COLO668 (cell line): ENCODE measurements at regions not wholly inside any gene's neighbourhood (a gene's known extent, or its start where the extent isn't known, plus 50 kb on each side); places are given as distances from the start of the nearest gene placed in this dataset.
A peak's percentile ranks its signal among the peaks of the same experiment; 100 is the strongest.

Source experiments
- DNase-seq: peaks from one replicate; lab custom pipeline; 2025; ENCODE audit not compliant: unreplicated experiment; lab: John Stamatoyannopoulos, UW

DNA sequence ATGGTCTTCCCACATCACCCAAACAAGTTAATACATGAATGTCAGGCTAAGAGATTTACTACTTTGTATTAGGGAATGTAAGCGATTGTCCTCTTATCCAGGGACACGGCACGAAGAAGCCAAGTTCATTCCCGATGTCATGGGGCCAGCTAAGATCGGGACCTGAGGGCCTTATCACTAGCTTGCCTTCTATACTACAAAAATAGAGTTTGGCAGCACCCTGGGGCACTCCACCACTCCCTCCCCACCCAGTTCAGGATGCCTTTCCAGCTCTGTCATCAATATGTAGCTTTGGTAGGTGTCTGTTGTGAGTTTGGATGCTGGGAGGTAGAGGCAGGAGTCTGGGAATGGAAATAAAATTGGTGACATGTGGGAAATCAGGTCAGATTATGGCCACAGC, 197.5 kb downstream of the ATG4C start:
- no peak for DNase-seq

- no peak for DNase-seq
Measured at GRCh38 chr1:62988867-62989266, 204.9 kb downstream of the ATG4C start.

- no peak for DNase-seq
Measured at GRCh38 chr1:62989497-62989896, 205.6 kb downstream of the ATG4C start.

DNA sequence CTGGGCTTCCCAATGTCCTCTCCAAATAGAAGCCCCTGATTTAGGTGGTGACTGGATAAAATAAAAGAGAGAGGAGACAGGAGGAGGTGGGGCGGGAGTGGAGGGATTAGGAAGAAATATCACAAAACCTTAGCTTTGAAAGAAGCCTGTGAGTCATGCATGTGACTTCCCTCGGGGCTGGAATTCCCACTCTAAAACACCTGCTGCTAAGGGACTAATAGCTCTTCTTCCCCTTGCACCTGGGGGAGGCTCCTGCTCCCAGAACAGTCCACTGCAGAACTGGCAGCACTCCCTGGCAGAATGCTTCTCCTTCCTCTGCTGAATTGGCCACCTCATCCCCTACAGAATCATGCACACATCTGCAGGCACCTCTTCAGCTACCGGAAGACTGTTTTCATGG, 207.2 kb downstream of the ATG4C start:
- DNase-seq, result peak; percentile 70

DNA sequence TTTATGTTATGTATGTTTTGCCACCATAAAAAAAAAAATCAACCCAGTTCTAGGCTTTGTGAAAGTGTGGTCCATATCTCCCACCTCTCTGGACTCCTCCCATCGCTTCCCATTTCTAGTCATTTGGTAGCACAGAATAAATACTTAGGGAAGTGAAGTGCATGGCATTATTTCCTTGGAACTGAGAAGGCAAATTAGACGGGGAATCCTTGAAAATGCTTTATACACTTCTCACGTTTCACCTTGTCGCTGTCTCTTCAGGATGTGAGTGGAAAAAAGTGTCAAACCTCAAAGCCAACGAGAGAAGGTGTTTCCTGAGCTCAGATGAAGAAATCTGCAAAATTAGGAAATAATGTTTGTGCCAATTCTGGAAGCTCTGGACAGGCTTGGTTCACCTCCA, 209.9 kb downstream of the ATG4C start:
- no peak for DNase-seq

DNA sequence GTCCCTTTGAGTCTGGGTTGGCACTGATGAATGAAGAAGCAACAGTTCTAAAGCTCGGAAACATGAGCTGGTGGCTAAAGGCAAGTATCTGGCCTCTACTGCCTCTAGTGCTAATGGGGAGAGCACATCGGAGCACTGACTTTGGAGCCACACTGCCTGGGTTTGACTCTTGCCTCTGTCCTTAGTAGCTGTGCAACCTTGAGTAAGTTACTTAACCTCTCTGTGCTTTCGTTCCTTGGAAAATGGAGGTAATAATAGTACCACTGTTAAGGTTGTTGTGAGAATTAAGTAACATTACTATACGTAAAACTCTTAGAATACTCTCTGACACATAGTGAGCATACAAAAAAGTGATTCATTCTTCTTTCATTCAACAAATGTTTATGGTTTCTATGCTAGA, 211.2 kb downstream of the ATG4C start:
- no peak for DNase-seq

DNA sequence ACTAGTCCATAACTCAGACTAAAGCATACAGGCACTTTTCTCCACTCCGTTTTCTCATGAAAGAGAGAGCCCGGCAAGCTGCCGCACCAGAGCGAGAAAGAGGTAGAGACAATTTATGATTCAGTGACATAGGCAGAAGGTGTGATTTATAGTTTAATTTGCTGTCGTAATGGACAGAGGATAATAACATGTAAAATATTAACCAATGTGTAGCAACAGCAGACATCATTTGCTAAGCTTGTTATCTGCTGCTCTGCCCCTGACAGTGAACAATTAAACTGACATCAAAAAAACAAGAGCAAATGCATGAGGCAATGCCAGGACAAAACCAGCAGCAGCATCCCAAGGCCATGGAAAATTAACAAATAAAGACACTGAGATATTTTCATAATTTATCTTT, 214.0 kb downstream of the ATG4C start:
- DNase-seq, result no peak

GRCh38 chr1:62998845-62999649, 215.1 kb downstream of the ATG4C start:
- no peak for DNase-seq

DNA sequence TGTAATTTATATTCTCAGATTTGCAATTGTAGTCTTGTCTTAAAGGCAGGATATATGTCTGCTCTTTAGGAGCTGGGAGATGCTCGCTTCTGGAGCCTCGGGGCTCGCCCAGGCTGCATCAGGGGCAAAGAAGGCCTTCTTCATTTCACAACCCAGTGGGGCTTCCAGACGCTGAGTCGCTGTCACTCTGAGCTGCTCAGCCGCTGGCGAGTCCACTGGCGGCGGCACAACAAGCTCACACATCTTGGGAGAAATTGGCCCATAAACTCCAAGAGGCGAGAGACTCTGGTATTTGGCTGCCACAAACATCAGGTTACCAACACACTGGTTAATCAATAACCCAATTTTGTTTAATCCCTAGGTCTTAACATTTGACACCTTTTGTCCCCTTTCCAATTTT, 216.6 kb downstream of the ATG4C start:
- DNase-seq, result no peak

GRCh38 chr1:63004868-63005267, 220.9 kb downstream of the ATG4C start:
- DNase-seq, result peak; percentile 36

DNA sequence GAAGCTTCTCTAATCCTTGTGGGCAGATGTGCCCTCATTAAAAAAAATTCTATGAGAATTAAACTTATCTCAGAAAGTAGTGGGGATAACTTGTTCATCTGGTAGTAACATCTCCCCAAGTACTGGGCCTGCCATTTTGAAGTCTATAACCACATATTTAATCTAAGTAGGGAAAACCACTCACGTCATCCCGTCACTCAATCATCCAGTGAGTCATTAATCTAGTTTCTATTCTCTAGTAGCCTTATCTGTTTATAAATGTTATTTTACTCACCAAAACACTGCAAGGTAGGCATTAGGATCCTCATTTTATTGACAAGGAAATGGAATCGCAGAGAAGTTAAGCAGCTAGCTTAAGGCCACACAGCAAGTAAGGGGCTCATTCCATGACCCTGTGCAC, 221.9 kb downstream of the ATG4C start:
- no peak for DNase-seq

GRCh38 chr1:63009421-63009820, 225.5 kb downstream of the ATG4C start:
- no peak for DNase-seq

DNA sequence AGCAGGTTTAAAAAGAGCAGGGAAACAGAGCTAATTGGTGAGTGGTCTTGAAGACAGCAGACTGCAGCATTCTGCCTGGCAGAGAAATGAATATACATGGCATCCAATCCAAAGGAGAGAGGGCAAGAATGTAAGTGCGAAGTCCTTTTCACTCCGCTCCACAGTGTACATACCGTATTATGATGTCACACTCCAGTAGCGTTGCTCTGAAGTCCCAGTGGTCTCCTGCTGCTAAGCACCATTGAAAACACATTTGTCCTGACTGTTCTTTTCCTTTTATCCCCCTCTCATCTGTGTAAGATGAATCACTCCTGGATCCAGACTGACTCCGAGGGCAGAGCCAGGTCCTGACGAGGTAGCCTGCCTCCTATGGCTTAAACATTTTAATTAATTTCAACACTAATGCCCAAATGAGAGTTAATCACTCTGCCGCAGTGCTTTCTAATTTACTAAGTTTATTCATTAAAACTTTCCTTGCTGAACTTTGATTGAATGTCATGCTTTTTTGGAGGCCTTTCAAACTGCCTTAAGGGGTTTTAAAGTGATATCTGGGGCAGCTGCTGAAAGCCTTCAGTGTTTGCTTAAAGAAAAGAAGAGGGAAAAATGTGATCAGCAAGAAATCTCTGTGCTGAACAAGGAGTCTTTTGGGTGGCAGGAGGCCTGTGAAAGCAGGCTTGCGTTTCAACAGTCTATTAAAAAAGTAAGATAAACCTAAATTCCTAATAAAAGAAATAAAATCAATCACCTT, 227.2 kb downstream of the ATG4C start:
- DNase-seq, result no peak

GRCh38 chr1:63012339-63012738, 228.4 kb downstream of the ATG4C start:
- no peak for DNase-seq

GRCh38 chr1:63014267-63014666, 230.3 kb downstream of the ATG4C start:
- no peak for DNase-seq

DNA sequence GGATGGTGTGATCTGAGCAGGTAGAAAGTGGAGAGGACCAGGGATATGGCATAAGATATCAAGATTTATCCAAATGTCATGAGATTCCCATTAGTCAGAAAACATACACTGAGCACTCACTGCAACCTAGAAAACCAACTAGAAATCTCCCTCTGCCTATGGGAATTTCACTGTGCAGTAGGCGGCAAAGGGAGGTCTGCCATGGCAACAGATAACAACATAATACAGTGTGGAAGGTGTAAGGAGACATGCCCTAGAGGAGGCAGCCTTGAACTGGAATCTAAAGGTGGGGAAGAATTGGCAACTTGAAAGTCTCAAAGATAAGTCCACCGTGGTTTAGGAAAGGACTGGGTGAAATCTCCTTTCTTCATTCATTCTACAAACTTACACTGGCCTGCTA, 238.4 kb downstream of the ATG4C start:
- DNase-seq, result no peak

DNA sequence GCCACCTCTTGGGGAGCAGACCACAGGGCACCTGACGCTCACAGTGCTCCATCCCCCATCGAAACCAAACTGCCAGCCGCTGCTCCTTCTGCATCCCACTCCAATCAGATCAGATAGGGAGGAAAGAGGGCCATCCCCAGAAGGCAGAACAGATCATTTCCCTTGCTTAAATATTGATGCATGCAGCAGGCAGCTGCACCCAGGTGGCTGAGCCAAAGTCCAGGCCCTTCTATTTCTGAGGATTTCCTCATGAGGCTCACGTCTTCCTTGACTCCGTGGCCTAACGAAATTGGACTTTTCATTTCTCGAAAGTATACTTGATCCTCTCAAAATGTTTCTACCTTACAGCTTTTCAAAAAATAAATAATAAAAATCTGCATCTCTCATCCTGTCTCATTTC, 239.2 kb downstream of the ATG4C start:
- peak; percentile 36 for DNase-seq

GRCh38 chr1:63023637-63024036, 239.7 kb downstream of the ATG4C start:
- no peak for DNase-seq

GRCh38 chr1:63024132-63024531, 240.2 kb downstream of the ATG4C start:
- DNase-seq, result no peak

GRCh38 chr1:63027176-63027575, 243.2 kb downstream of the ATG4C start:
- DNase-seq, result no peak

- DNase-seq, result no peak
Measured at GRCh38 chr1:63032171-63032570, 248.2 kb downstream of the ATG4C start.

GRCh38 chr1:63033211-63033610, 249.3 kb downstream of the ATG4C start:
- DNase-seq, result no peak

GRCh38 chr1:63034256-63034655, 250.3 kb downstream of the ATG4C start:
- DNase-seq, result no peak
